T-helper 9 cell (primary cell): ENCODE measurements at regions not wholly inside any gene's neighbourhood (a gene's known extent, or its start where the extent isn't known, plus 50 kb on each side); places are given as distances from the start of the nearest gene placed in this dataset.

ENCODE experiments used
- DNase-seq: peaks from one replicate; pipeline ENCODE4 v3.0.0-alpha.2; 2020

DNA sequence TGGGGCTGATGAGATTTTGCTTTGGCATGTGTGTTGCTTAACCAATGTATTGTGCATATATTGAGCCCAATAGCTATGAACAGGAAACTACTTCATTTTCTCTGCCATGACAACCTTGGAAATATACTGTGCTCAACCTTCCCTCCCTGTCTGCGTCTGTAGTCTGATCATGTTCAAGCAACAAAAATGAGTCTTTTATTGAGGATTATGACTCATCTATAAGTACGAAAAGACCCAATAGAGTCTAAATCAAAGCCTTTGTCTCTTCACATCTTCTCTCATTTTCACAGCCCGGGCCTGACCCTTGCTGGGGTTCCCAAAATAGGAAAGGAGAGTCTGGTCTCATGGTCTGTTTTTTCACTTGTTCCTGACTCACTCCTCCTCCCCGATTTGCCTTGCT lies 158.2 kb downstream of the CAND1 start:
- DNase-seq = no peak

DNA sequence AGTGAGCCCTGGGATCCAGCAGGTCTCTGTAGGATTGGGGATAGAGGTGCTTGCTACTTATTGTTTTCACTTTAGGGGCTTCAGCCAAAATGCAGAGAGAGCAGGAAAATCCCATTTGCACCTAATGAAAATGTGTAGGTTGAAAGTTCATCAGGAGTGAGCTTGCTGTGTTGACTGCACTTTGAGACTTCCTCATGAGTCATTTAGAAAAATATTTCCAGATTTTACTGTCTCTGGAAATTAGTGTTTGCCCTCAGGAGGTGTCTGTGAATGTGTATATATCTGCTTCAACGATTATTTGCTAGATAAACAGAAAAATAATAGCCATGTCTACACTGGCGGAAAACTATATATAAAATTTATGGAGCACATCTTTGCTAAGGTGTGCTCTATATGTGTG lies 159.3 kb downstream of the CAND1 start:
- DNase-seq = no peak

DNA sequence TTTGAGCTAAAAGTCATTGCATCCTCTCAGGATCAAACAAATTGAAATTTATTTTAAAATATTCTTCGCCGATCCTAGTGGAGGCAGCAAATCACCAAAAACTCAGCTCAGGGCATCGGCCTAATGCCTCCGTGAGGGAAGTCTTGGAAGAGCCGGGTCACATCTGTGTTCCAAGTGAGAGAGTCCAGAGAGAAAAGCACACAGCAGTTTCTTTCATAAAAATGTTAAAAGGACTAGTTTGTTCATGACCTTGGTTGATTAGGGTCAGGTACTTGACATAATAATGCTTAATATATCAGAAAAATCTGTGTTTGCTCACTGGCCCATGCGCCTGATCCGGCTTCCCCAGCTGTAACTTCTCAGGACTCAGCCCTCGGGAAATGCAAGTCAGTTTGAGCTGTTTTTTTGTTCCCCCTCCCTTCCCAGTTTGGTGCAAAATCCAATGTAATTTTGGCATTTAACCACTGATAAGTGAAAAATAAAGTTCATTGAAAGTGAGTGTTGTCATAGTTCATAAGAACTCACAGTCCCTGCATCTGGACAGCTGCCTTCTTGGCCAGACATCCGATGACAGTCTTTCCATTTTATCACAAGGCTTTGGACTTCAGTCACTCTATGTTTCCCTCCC lies 161.7 kb downstream of the CAND1 start:
- no peak for DNase-seq

DNA sequence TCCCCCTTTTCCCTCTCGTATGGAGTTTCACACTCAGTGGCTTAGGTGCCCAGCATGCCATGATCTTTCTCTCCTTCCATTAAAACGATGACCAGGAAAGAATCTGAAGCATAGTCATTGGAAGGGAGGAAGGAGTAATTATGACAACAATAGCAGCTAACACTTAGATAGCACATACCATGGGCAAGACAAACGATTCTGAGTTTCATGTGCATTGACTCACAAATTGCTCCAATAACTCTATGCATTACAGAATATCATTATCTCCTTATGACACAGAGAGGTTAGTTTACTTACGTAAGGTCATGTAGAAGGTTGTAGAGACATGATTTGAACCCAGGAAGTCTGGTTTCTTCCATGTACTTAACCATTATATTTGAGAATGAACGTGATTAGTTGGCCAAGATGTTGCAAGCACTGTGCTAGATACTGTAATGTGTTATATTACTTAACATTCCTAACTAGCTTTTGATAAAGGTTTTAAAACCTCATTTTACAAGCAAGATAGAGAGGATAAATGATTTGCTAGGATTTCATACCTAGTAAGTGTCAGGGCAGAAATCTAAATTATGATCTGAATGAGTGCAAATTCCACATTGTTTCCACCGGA lies 162.4 kb downstream of the CAND1 start:
- no peak for DNase-seq

DNA sequence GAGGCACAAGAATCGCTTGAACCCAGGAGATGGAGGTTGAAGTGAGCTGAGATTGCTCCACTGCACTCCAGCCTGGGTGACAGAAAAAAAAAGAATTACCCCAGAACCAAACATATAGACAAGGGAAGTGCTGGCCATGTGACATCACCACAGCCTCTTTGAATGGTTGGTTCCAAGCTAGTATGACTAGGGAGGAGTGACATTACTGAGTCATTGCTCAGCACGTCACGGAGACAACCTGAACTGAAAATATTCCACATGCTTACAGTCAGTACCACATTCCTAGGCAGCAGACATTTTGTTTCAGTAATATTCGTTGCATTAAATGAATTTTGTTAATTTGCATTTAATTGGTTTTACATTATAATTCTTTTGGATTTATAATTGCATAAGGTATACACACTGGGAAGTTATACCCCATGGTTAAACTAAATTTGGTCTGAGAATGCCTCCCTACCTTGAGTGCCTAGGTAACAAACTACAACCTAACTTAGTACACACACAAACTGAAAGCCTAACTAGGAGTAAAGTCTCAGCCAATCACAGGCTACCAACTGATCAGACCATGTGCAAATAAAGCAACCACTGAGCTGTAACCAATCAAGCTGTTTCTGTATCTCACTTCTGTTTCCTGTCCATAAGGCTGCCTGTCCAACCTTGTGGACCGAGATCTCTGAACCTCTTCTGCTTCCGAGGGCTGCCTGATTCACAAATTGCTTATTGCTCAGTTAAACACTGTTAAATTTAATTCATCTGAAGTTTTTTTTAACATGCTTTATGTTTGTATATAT lies 164.4 kb downstream of the CAND1 start:
- DNase-seq = no peak

DNA sequence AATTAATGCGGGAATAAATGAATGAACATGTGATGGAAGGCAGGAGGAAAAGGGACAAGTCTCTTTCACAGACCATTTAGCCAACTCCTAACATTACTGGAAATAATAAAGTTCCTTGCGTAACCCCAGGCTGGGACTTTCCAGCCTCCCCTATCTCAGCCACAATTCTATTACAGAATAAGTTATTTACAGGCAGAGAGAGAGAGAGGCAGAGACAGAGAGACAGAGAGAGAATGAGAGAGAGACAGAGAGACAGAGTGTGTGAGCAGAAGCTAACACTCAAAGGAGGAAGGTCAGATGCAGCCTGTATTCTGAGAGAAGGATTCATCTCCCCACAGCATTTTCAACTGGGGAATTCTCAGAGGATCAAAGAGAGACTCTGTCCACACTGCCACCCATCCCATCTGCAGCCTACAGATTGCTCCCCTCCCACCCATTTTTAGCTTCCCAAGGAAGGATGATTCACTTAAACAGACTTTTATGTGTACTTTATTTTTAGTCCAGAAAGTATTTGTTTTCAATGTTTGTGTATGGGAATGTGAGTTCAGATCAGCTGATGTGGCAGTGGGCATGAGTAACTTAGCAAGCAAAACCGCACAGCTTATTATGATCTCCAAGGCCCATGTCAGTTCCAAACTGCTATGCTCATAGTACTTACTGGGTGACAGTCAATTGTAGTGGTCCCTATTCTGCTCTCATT lies 165.7 kb downstream of the CAND1 start:
- no peak for DNase-seq

DNA sequence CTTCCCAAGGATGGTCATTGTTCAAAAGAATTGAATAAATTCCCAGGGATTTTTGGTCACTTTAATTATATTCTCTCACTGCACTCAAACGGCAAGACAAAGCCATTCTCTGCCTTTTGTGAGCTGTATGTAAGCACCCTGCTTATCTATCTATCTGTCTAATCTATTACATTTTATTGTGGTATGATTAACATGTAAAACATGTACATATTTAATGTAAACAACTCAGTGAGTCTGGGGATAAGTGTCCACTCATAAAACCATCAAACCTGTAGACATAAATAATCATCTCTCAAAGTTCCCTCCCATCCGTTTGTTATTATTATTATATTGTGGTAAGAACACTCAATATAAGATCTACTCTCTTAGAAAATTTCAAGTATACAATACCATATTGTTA lies 167.1 kb downstream of the CAND1 start:
- DNase-seq = no peak

DNA sequence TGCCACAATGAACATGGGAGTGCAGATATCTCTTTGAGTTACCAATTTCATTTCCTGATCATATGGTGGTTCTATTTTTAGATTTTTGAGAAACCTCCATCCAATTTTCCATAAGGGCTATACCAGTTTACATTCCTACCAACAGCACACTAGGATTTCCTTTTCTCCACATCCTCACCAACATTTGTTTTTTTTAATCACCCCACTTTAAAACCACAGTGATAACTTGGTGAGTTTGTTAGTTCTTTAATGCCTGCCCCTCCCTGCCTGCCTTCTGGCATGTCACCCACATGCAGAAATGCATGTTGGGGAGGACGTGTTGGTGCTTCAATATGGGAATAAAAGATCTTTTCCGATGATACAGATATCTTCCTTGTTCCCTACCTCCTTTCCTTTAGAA lies 167.9 kb downstream of the CAND1 start:
- DNase-seq = no peak

DNA sequence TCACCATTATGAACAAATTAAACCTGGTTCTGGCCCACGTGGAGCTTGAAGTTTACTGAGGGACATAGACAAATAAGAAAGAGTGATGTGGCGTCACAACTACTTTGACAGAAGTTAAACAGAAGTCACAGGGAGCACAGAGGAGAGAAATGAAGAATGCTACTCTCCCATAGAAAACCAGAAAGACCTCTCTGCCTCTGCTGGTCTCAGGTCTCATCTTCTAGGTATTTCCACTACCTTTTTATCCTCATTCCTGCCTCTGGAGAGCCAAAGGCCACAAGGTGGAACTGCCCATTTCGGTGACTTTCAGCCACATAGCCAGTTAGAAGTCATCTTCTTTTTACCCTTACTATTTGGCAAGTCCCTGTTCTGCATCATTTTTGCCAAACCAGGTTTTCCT lies 170.5 kb downstream of the CAND1 start:
- DNase-seq = no peak

DNA sequence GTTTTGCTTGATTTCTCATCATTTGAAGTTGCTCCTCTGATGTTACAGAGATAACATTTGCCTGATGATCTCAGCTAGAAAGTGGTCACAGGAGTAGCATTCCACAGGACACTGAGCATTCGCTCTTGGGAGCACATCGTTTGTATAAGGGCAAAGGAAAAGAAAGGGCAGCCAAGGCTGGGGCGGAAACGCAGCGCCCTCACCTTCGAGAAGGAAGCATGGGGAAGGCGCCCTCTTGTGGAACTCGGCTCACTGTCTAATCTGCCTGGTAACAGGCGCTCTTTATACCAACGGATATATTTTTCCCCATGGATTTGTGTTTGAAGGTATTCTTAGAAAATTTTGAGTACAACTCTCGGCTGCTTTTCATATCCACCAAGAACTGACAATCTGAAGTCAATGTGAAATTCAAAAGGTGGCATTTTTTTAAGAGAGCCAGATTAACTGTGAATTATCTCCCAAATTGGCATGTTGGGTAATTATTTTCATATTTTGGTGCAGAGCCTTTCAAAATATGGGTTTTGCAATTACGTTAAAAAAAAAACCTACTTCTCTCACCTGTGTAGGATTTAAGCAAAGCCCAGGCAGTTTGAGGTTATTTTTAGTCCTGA lies 172.7 kb downstream of the CAND1 start:
- peak; percentile 68 for DNase-seq

DNA sequence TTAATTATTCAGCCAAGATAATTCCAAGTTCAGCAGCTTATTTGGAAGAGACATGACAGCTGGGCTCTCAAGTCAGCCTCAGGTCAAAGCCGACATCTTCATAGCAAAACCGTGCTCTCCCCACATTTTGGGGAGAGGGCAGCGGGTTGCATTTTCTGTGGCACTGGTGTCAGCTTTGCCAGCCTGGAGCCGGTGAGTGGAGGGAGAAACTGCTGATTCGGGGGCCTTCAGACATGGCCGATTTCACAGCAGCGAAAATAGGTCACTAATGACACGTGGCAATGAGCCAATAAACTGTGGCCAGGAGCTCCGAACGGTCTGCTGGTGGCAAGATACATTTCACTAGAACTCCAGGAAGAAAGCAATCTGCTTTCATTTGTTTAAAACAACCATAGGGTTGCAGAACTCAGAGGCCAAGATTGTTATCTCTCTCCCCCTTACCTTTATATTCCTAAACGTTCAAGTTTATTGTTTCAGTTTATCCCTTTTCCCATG lies 173.2 kb downstream of the CAND1 start:
- no peak for DNase-seq

DNA sequence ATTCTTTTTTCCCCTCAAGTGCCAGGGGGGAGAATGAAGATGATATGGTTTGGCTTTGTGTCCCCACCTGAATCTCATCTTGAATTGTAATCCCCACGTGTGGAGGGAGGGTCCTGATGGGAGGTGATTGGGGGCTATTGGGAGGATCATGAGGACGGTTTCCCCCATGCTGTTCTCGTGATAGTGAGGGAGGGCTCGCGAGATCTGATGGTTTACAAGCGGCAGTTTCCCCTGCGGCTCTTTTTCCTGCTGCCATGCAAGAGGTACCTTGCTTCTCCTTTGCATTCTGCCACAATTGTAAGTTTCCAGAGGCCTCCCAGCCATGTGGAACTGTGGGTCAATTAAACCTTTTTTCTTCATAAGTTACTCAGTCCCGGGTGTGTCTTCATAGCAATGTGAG lies 173.7 kb downstream of the CAND1 start:
- no peak for DNase-seq

DNA sequence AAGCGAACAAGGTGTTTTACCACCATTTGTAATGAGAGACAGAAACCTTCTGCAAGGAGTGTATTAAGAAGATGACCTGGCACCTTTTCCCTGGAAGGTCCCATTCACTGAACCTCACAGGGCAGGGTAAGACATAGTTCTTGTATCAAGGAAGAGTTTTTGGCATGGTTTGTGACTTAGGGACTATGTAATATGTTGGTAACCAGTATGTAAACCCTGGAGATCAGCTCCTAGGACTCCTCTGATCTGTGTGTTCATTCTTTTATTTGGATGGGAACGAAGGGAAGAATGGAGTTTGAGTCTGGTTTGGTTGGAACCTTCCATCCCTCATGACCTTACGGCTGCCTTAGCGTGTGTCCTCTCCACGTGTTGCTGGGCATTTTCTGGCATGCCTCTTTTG lies 175.4 kb downstream of the CAND1 start:
- DNase-seq = no peak

DNA sequence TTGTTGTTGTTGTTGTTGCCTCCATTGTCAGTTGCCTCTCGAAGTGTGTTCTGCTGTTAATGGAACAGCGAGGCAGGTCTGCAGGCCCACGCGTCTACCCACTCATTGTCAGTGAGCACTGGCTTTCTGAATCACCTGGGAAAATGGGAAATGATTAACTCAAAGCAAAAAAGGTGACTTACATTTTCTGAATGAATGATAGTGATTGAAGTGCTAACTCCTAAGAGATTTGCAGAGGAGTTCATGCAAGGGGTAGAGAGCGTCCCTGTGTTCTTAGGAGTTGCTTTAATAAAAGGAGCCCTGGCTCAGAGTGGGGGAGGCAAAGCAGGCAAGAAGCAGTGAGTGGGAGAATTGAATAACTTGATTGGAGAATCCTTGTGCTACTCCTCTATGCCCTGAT lies 177.6 kb downstream of the CAND1 start:
- no peak for DNase-seq

DNA sequence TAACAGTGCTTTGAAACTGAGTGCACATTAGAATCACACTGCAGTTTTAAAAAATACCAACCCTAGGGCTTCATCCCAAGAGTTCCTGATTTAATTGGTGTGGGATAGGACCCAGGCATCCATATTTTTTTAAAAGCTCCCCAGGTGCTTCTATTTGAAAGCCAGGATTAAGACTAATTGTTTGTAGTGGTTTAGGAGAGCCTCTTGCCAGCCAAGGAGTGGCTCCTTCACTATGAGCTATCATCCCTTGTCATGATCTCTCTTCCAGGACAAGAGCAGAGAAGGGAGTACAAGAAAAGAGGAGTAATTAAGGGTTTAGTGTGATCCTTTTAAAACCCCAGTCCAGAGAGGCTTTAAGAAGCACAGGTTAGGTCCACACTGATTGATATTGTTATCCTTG lies 178.0 kb downstream of the CAND1 start:
- no peak for DNase-seq

DNA sequence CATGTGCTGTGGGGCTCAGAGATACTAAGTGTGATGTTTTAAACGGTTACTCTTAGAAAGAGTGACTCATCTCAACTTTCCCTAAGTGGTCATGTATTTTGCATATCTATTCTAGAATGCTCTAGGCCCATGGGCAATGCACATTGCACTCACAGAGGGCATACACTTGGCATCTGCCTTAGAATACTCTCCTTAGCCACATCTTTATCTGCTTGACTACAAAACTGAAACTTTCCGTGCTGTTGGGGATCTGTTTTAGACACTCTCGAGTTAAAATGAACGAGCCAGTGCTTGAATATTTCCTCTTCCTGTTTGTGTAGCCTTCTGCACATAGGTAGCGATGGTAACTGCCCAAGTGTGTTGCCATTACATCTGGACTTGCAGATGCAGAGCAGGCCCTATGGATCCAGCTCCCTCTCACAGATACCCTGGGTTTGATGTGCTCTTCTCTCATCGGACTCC lies 180.5 kb downstream of the CAND1 start:
- DNase-seq = no peak

DNA sequence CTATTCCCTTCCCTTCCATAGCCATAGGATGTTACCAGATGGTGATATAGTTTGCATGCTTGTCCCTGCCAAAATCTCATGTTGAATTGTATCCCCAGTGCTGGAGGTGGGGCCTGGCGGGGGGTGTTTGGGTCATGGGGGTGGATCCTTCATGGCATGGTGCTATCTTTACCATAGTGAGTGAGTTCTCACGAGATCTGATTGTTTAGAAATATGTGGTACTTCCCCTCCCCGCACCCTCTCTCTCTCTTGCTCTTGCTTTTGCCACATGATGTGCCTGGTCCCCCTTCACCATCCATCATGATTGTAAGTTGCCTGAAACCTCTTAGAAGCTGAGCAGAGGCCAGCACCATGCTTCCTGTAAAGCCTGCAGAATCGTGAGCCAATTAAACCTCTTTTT lies 181.3 kb downstream of the CAND1 start:
- DNase-seq = no peak

DNA sequence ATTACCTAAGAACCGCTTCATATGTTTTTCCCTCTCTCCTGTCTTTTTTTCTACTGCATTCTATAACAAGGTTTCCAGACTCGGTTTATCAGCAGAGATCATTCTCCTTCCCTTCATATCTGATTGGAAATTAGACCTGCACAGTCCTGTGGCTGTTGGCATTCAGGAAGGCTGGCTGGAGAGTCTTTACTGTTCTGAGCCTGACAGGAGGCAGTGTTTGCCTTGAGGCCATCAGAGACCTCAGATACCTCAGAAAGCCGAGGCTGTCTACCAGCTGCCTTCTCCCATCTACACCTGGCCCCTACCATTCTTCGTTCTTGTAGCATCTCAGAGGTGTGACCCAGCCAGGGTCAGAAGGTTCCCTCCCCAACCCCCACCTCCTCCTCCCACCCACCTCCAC lies 182.0 kb downstream of the CAND1 start:
- no peak for DNase-seq

DNA sequence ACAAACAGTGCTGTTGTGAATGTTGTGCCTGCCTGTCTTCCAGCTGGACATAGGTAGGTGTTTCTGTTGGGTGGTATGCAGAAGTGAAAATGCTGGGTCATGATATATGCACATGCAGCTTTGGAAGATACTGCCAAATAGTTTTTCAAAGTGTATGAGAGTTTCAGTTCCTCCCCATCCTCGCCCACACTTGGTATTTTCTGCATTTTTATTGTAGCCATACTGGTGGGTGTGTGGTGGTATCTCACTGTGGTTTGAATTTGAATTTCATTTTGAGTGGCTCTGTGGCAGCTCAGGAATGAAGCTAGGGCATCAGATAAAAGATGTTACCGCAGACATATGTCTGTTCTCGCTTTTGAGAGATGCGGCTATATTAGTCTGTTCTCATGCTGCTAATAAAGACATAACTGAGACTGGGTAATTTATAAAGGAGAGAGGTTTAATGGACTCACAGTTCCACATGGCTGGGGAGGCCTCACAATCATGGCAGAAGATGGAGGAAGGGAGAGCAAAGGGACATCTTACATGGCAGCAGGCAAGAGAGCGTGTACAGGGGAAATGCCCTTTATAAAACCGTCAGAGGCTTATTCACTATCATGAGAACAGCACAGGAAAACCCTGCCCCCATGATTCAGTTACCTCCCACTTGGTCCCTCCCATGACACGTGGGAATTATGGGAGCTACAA lies 183.1 kb downstream of the CAND1 start:
- DNase-seq = no peak

DNA sequence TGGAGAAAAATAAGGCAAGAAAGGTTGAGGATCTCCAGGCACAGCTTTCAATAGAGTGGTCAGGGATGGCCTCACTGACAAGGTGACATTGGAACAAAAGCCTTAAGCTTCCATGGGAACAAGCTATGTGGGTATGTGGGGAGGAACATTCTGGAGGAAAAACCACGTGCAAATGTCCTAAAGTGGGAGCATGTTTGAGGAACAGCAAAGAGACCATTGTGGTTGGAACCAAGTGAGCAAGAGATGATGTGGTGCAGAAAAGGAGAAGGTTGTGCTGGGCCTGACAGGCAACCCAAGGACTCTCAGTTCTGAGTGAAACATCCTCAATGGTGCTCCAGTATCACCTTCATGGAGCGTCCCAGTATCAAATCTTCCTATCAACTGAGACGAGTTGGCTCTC lies 184.0 kb downstream of the CAND1 start:
- DNase-seq = no peak

DNA sequence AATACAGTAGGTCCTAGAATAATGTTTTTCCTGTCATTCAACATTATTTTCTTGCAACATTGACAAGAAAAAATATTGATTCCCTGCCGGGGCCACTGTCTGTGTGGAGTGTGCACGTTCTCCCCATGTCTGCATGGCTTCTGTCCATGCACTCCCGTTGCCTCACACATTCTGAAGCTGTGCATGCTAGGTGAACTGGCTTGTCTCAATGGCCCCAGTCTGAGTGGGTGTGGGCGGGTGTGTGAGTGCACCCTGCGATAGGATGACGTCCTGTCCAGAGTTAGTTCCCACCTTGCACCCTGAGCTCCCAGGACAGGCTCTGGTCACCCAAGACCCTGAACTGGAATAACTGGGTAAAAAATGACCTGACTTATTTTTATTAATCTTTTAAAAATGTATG lies 186.1 kb downstream of the CAND1 start:
- no peak for DNase-seq

DNA sequence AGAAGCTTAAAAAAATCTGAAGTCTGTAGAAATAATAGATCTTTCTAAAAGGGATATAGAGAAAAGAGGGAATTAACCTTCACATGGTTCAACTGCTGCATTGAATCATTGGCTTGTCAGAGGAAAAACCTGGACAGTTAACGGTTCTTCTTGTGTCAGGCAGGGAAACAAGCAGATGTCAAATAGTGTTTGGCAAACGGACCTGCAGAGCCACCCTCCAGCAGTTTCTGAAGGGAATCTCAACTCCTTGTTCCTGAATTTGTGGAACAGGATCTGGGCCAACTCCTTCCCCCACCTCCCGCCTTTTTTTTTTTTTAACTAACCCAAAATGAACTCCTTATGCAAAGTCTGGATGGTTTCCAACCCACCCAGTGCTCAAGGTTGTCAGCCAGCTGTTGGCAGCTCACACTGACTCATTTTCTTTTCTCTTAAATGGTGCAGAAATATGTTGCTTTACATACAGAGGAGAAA lies 187.3 kb downstream of the CAND1 start:
- no peak for DNase-seq
